K562 (cell line): ENCODE measurements at regions not wholly inside any gene's neighbourhood (a gene's known extent, or its start where the extent isn't known, plus 50 kb on each side); places are given as distances from the start of the nearest gene placed in this dataset.

ENCODE experiments used
- EP400 ChIP-seq: fragments of 450-650 bp; IDR thresholded peaks from 2 replicates; pipeline ENCODE4 v1.6.1; 2017; ENCODE audit warnings: antibody characterized with exemption, mild to moderate bottlenecking, moderate library complexity
- FOXK2 ChIP-seq, 2 experiments: fragments of 450-650 bp; IDR thresholded peaks in 1 of 2; conservative IDR thresholded peaks in 1 of 2; 2 replicates each; pipeline ENCODE4 v1.6.1; 2016; ENCODE audit warnings: low read depth in 2 of 2, mild to moderate bottlenecking in 1 of 2
- JUN ChIP-seq, 2 experiments: sonication (generic) in 1 of 2; formaldehyde crosslinking in 1 of 2; IDR thresholded peaks; 2 replicates each; pipeline versions ENCODE4 v1.6.1 to v1.8.0; 2012 to 2022; ENCODE audit warnings: borderline replicate concordance in 2 of 2, mild to moderate bottlenecking in 2 of 2, improper control_type of control experiment in 1 of 2, low read depth in 1 of 2, low read length in 1 of 2, missing genetic modification reagents in 1 of 2
- JUNB ChIP-seq: fragments of 450-650 bp; formaldehyde crosslinking; conservative IDR thresholded peaks from 2 replicates; pipeline ENCODE4 v1.4.0; 2020; ENCODE audit warnings: mild to moderate bottlenecking
- MEF2A ChIP-seq: IDR thresholded peaks from 2 replicates; pipeline ENCODE4 v1.6.1; 2011; ENCODE audit warnings: low read depth, mild to moderate bottlenecking, low read length, moderate library complexity; ENCODE audit not compliant: control insufficient read depth
- NKRF ChIP-seq: fragments of 450-650 bp; IDR thresholded peaks from 2 replicates; pipeline ENCODE4 v1.6.1; 2016; ENCODE audit warnings: borderline replicate concordance
- POLR2AphosphoS2 ChIP-seq: IDR thresholded peaks from 2 replicates; pipeline ENCODE4 v1.6.1; 2012; ENCODE audit warnings: low read length, improper control_type of control experiment
- ZFPM2 ChIP-seq: fragments of 250-450 bp; sonication (Bioruptor Pico); IDR thresholded peaks from 2 replicates; pipeline ENCODE4 v1.5.1; 2022; ENCODE audit warnings: mild to moderate bottlenecking
- ZNF778 ChIP-seq: fragments of 450-650 bp; formaldehyde crosslinking; IDR thresholded peaks from 2 replicates; pipeline ENCODE4 v1.4.0; 2020; ENCODE audit warnings: mild to moderate bottlenecking, moderate library complexity
- TF ChIP-seq, protein P1 (sequence below): fragments of 250-450 bp; sonication (Bioruptor Pico); IDR thresholded peaks from 2 replicates; pipeline ENCODE4 v1.5.0; 2021; ENCODE audit warnings: mild to moderate bottlenecking, moderate library complexity
- TF ChIP-seq, protein P2 (sequence below): fragments of 450-650 bp; IDR thresholded peaks from one replicate; pipeline ENCODE4 v1.6.1; 2018; ENCODE audit warnings: mild to moderate bottlenecking, moderate library complexity; ENCODE audit not compliant: partially characterized antibody
- TF ChIP-seq, protein P3 (sequence below), 2 experiments: fragments of 450-650 bp; IDR thresholded peaks; 2 replicates each; pipeline ENCODE4 v1.6.1; 2016; ENCODE audit warnings: mild to moderate bottlenecking in 2 of 2, borderline replicate concordance in 1 of 2, low read depth in 1 of 2, moderate library complexity in 1 of 2

GRCh38 chr13:80048802-80049201 lies 292.1 kb downstream of the SPRY2 start (continued):
- TF ChIP-seq NKRF (no peak), ZFPM2 (CRISPR knock-in tag) (no peak), FOXK2 (conservative IDR thresholded peaks at IDR 0.05 in 1 of 2, IDR thresholded peaks at IDR 0.05 in 1 of 2; ENCODE audit: low read depth in 2 of 2) (0 out of 4 replicates have a peak, but pooled peaks of 1 of the 2 experiments have one; percentile 39), ZNF778 (no peak), JUNB (CRISPR knock-in tag) (0 out of 2 replicates have a peak, but pooled peaks have one; percentile 41), JUN (IDR thresholded peaks at IDR 0.05; ENCODE audit: borderline replicate concordance, low read depth, low read length) (0 out of 2 replicates have a peak, but pooled peaks have one; percentile 9), JUN (CRISPR knock-in tag; IDR thresholded peaks at IDR 0.05; ENCODE audit: borderline replicate concordance) (no peak), EP400 (no peak), MEF2A (0 out of 2 replicates have a peak, but pooled peaks have one; percentile 21), POLR2AphosphoS2 (no peak)
- TF ChIP-seq, protein P1, sequence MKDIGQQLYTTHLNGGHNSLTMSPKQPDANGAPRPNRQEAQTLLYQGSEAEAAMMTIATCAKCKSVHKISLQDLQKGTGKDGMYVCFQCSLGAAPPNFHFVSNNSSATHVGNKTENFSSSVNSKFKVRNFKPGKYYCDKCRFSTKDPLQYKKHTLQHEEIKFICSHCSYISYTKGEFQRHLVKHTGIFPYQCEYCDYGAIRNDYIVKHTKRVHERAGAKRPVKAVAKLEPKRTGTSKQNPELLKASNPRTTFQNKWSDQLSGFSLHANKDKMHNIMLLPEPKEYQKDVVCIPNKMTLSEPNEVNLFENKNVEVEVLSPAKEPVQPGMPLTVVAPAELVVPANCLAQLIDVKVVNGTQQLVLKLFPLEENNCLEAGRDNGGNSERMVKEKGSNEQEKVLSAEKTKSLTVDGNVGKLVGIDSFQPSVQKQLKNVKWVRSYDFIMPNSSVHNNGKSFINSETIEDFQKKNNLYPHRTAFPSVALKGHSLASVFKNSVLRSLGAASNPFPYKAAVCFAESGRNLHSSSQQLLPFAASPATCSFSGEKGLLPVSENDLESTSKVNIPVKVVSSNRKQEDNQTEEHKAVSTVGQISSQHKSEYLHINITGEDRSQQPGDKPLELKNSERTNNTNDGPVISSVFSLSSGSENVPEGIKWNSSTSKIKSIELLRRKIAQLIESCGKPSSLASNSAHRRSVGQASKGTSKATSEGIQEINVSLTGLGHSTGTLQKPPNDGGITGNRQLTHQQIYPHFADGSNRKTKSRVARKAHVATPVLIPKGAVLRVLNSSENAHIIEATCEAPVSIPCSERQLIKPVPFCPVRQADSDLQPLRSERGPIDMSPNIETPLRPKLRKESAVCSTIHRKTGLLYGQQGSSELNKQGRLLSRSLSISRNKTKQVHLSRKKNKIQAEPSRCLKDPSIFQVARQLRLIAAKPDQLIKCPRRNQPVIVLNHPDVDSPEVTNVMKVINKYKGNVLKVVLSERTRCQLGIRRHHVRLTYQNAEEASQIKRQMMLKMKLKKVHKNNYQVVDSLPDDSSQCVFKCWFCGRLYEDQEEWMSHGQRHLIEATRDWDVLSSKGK (CRISPR knock-in tag): no peak
- TF ChIP-seq, protein P2, sequence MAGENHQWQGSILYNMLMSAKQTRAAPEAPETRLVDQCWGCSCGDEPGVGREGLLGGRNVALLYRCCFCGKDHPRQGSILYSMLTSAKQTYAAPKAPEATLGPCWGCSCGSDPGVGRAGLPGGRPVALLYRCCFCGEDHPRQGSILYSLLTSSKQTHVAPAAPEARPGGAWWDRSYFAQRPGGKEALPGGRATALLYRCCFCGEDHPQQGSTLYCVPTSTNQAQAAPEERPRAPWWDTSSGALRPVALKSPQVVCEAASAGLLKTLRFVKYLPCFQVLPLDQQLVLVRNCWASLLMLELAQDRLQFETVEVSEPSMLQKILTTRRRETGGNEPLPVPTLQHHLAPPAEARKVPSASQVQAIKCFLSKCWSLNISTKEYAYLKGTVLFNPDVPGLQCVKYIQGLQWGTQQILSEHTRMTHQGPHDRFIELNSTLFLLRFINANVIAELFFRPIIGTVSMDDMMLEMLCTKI: no peak
- TF ChIP-seq, protein P3, sequence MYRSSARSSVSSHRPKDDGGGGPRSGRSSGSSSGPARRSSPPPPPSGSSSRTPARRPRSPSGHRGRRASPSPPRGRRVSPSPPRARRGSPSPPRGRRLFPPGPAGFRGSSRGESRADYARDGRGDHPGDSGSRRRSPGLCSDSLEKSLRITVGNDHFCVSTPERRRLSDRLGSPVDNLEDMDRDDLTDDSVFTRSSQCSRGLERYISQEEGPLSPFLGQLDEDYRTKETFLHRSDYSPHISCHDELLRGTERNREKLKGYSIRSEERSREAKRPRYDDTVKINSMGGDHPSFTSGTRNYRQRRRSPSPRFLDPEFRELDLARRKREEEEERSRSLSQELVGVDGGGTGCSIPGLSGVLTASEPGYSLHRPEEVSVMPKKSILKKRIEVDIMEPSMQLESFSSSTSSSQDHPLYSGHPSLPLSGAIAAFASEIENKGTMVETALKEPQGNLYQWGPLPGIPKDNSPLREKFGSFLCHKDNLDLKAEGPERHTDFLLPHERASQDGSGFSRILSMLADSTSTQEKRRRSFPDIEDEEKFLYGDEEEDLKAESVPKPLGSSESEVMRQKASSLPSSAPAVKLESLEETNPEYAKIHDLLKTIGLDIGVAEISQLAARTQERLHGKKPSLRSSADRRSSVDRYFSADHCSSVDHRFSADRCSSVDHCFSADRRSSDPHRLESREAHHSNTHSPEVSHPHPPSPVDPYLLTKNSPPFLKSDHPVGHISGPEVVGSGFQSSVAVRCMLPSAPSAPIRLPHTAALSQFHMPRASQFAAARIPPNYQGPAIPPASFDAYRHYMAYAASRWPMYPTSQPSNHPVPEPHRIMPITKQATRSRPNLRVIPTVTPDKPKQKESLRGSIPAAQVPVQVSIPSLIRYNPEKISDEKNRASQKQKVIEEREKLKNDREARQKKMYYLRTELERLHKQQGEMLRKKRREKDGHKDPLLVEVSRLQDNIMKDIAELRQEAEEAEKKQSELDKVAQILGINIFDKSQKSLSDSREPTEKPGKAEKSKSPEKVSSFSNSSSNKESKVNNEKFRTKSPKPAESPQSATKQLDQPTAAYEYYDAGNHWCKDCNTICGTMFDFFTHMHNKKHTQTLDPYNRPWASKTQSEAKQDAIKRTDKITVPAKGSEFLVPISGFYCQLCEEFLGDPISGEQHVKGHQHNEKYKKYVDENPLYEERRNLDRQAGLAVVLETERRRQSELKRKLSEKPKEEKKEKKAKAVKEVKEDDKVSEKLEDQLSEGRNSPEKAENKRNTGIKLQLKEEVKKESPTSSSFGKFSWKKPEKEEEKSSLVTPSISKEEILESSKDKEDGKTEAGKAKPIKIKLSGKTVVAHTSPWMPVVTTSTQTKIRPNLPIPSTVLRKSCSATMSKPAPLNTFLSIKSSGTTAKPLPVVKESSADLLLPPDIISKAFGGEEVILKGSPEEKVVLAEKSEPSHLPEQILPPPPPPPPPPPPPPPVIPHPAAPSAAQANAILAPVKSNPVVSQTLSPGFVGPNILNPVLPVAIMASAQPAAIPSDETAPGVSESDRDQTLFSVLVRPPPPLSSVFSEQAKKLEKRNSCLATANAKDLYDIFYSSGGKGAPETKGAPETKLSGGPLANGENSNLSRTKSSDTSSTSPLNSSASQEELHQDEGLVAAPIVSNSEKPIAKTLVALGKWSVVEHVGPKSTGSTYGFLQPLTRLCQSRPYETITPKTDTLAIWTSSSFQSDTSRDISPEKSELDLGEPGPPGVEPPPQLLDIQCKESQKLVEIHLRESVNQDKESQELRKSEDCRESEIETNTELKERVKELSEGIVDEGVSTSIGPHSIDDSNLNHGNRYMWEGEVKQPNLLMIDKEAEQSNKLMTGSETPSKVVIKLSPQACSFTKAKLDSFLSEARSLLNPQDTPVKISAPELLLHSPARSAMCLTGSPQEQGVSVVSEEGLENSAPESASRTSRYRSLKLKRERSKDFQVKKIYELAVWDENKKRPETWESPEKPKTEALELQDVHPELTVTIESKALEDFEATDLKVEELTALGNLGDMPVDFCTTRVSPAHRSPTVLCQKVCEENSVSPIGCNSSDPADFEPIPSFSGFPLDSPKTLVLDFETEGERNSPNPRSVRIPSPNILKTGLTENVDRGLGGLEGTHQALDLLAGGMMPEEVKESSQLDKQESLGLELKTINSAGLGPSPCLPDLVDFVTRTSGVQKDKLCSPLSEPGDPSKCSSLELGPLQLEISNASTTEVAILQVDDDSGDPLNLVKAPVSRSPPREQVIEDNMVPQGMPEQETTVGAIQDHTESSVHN (IDR thresholded peaks at IDR 0.05; ENCODE audit: borderline replicate concordance in 1 of 2, low read depth in 1 of 2): peak in 1 of 2 experiments; percentile 57; a peak in 1 of 4 replicates
